A549 (cell line): ENCODE measurements at regions not wholly inside any gene's neighbourhood (a gene's known extent, or its start where the extent isn't known, plus 50 kb on each side); places are given as distances from the start of the nearest gene placed in this dataset.

Experiments
- ATAC-seq, 2 experiments: fragments of 200-7000 bp in 1 of 2; fragments of >200 bp in 1 of 2; cut with Nextera tagmentation in 1 of 2; cut with Tn5 transposase in 1 of 2; 3 replicates each; pipeline versions ENCODE4 v1.8.0 to v1.9.1; 2018 to 2020; ENCODE audit warnings: mild to moderate bottlenecking in 1 of 2, moderate library complexity in 1 of 2
- CTCF ChIA-PET: fragments of 300-600 bp; sonication (Branson Sonifier 250); formaldehyde crosslinking; extraction: SDS; loops from one replicate; lab custom pipeline; 2021; ENCODE audit warnings: antibody characterized with exemption, inconsistent platforms; lab: Yijun Ruan, JAX
- POLR2A ChIA-PET: fragments of 350-600 bp; formaldehyde crosslinking; extraction: SDS; loops from one replicate; lab custom pipeline; 2021; ENCODE audit warnings: antibody characterized with exemption, inconsistent platforms; lab: Yijun Ruan, JAX
- DNase-seq, 2 experiments: peaks; one replicate each; pipeline versions ENCODE4 v3.0.0 to v3.0.0-alpha.2; 2011 to 2016; ENCODE audit warnings: low read depth in 1 of 2, low spot score in 1 of 2
- FAIRE-seq: peaks from 2 replicates; lab custom pipeline; 2011; peaks lifted over from hg19 to GRCh38; lab: Jason Lieb, UNC
- H3K27ac ChIP-seq, 2 experiments: fragments of >200 bp; sonication (Bioruptor Twin); formaldehyde crosslinking; 3 replicates each; pipeline ENCODE4 v1.5.1; 2016 to 2017
- H3K4me1 ChIP-seq: fragments of >200 bp; sonication (Bioruptor Twin); formaldehyde crosslinking; 3 replicates; pipeline ENCODE4 v1.6.1; 2016
- H3K4me2 ChIP-seq: fragments of >200 bp; sonication (Bioruptor Twin); formaldehyde crosslinking; 3 replicates; pipeline ENCODE4 v1.6.1; 2016
- H3K4me3 ChIP-seq: fragments of >200 bp; sonication (Bioruptor Twin); formaldehyde crosslinking; 3 replicates; pipeline ENCODE4 v1.5.1; 2016
- H3K9me3 ChIP-seq: fragments of >200 bp; sonication (Bioruptor Twin); formaldehyde crosslinking; 3 replicates; pipeline ENCODE4 v1.6.1; 2016
- BCL3 ChIP-seq: fragments of >200 bp; sonication (Bioruptor Twin); formaldehyde crosslinking; IDR thresholded peaks from 3 replicates; pipeline ENCODE4 v1.6.1; 2016
- CEBPB ChIP-seq, 2 experiments: fragments of >200 bp in 1 of 2; sonication (Bioruptor Twin) in 1 of 2; formaldehyde crosslinking in 1 of 2; IDR thresholded peaks; 2 replicates each; pipeline ENCODE4 v1.6.1; 2012 to 2016
- EHF ChIP-seq: fragments of 250-450 bp; sonication (Bioruptor Pico); IDR thresholded peaks from 2 replicates; pipeline ENCODE4 v1.5.0; 2020; ENCODE audit warnings: mild to moderate bottlenecking
- FOXS1 ChIP-seq: fragments of 250-450 bp; sonication (Bioruptor Pico); IDR thresholded peaks from 2 replicates; pipeline ENCODE4 v1.5.0; 2020; ENCODE audit warnings: mild to moderate bottlenecking, moderate library complexity
- HDAC2 ChIP-seq: fragments of 200-600 bp; sonication (generic); IDR thresholded peaks from 2 replicates; pipeline ENCODE4 v1.6.1; 2016
- HEYL ChIP-seq: fragments of 250-450 bp; sonication (Bioruptor Pico); IDR thresholded peaks from 2 replicates; pipeline ENCODE4 v1.8.0; 2021; ENCODE audit warnings: mild to moderate bottlenecking, moderate library complexity
- HOXB13 ChIP-seq: fragments of 250-450 bp; sonication (Bioruptor Pico); IDR thresholded peaks from 2 replicates; pipeline ENCODE4 v1.5.0; 2020; ENCODE audit warnings: low read depth, mild to moderate bottlenecking, moderate library complexity
- HOXB5 ChIP-seq: fragments of 250-450 bp; sonication (Bioruptor Pico); IDR thresholded peaks from 2 replicates; pipeline ENCODE4 v1.5.0; 2020; ENCODE audit warnings: mild to moderate bottlenecking, moderate library complexity
- JUN ChIP-seq, 2 experiments: fragments of >200 bp; sonication (Bioruptor Twin); formaldehyde crosslinking; IDR thresholded peaks; 2 replicates in 1 of 2; 3 replicates in 1 of 2; pipeline ENCODE4 v1.6.1; 2016 to 2017
- MAZ ChIP-seq: fragments of 150-350 bp; IDR thresholded peaks from 2 replicates; pipeline ENCODE4 v1.6.1; 2014; ENCODE audit warnings: antibody characterized with exemption, low read depth, low read length, borderline replicate concordance
- NPAS2 ChIP-seq: fragments of 250-450 bp; sonication (Bioruptor Pico); IDR thresholded peaks from 2 replicates; pipeline ENCODE4 v1.8.0; 2022; ENCODE audit warnings: mild to moderate bottlenecking, moderate library complexity, borderline replicate concordance
- POLR2AphosphoS2 ChIP-seq: conservative IDR thresholded peaks from 2 replicates; pipeline ENCODE4 v1.6.1; 2012; ENCODE audit warnings: low read length, improper control_type of control experiment, inconsistent platforms
- RAD21 ChIP-seq, 2 experiments: fragments of >200 bp in 1 of 2; sonication (Bioruptor Twin) in 1 of 2; formaldehyde crosslinking in 1 of 2; IDR thresholded peaks in 1 of 2; conservative IDR thresholded peaks in 1 of 2; 2 replicates in 1 of 2; 3 replicates in 1 of 2; pipeline ENCODE4 v1.6.1; 2012 to 2018; ENCODE audit warnings: inconsistent platforms in 1 of 2
- REST ChIP-seq: fragments of 200-600 bp; sonication (generic); IDR thresholded peaks from 2 replicates; pipeline ENCODE4 v1.6.1; 2016; ENCODE audit warnings: antibody characterized with exemption, mild to moderate bottlenecking, moderate library complexity
- TFCP2L1 ChIP-seq: fragments of 250-450 bp; sonication (Bioruptor Pico); IDR thresholded peaks from 2 replicates; pipeline ENCODE4 v1.5.0; 2021; ENCODE audit warnings: mild to moderate bottlenecking
- WGBS: methylation state at CpG from one replicate; pipeline ENCODE4 v1.1.6; 2017; ENCODE audit errors: missing lambda C conversion rate; 5-methylcytosine and 5-hydroxymethylcytosine counted together
- small RNA-seq, 6 experiments: library from RNA; depleted of rRNA; stranded (forward); fragments of <200 nt; gene quantifications; one replicate each; pipeline ENCODE3, GENCODE V24; 2012
- TF ChIP-seq, protein P1 (sequence below): fragments of 450-650 bp; IDR thresholded peaks from 2 replicates; pipeline ENCODE4 v1.6.1; 2014; ENCODE audit warnings: antibody characterized with exemption
- TF ChIP-seq, protein P2 (sequence below): fragments of >200 bp; sonication (Bioruptor Twin); formaldehyde crosslinking; IDR thresholded peaks from 3 replicates; pipeline ENCODE4 v1.5.1; 2016
- TF ChIP-seq, protein P3 (sequence below): fragments of >200 bp; sonication (Bioruptor Twin); formaldehyde crosslinking; IDR thresholded peaks from 2 replicates; pipeline ENCODE4 v1.6.1; 2016

GRCh38 chr1:4848431-4848830, 194.0 kb downstream of the AJAP1 start:
- Histone ChIP-seq H3K4me1 (no peaks in the 10 kb centered on the region), H3K4me2 (no peak overlapping the region), H3K4me3 (no peak overlapping the region), H3K9me3 (no peaks in the 10 kb centered on the region), H3K27ac (no peak overlapping the region)
- WGBS: 0% methylated on average over 4 of the region's 4 CpGs
- no peak for ATAC-seq
- no peak for TF ChIP-seq JUN (IDR thresholded peaks at IDR 0.05)
- ChIA-PET POLR2A (no interaction called here), CTCF (interaction anchor here (0.6 kb wide), 1 partner anchor 56 kb away, joined by 3 read pairs; no protein-coding TSS in a partner anchor)
- no peak for DNase-seq
- FAIRE-seq: no peak

GRCh38 chr1:4847711-4848110, 193.3 kb downstream of the AJAP1 start:
- CTCF ChIA-PET: no interaction called here
- TF ChIP-seq REST (no peak), BCL3 (no peak), HOXB5 (no peak), HEYL (CRISPR knock-in tag) (no peak), MAZ (no peak), HOXB13 (no peak), TFCP2L1 (no peak), CEBPB (IDR thresholded peaks at IDR 0.05) (no peak), NPAS2 (CRISPR knock-in tag) (no peak), HDAC2 (no peak), EHF (CRISPR knock-in tag) (no peak), POLR2AphosphoS2 (no peak), FOXS1 (no peak), RAD21 (conservative IDR thresholded peaks at IDR 0.05 in 1 of 2, IDR thresholded peaks at IDR 0.05 in 1 of 2) (no peak)
- TF ChIP-seq, protein P1, sequence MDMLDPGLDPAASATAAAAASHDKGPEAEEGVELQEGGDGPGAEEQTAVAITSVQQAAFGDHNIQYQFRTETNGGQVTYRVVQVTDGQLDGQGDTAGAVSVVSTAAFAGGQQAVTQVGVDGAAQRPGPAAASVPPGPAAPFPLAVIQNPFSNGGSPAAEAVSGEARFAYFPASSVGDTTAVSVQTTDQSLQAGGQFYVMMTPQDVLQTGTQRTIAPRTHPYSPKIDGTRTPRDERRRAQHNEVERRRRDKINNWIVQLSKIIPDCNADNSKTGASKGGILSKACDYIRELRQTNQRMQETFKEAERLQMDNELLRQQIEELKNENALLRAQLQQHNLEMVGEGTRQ: no peak
- TF ChIP-seq, protein P2, sequence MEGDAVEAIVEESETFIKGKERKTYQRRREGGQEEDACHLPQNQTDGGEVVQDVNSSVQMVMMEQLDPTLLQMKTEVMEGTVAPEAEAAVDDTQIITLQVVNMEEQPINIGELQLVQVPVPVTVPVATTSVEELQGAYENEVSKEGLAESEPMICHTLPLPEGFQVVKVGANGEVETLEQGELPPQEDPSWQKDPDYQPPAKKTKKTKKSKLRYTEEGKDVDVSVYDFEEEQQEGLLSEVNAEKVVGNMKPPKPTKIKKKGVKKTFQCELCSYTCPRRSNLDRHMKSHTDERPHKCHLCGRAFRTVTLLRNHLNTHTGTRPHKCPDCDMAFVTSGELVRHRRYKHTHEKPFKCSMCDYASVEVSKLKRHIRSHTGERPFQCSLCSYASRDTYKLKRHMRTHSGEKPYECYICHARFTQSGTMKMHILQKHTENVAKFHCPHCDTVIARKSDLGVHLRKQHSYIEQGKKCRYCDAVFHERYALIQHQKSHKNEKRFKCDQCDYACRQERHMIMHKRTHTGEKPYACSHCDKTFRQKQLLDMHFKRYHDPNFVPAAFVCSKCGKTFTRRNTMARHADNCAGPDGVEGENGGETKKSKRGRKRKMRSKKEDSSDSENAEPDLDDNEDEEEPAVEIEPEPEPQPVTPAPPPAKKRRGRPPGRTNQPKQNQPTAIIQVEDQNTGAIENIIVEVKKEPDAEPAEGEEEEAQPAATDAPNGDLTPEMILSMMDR: no peak
- TF ChIP-seq, protein P3, sequence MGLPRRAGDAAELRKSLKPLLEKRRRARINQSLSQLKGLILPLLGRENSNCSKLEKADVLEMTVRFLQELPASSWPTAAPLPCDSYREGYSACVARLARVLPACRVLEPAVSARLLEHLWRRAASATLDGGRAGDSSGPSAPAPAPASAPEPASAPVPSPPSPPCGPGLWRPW: no peak
- 4% methylated on average over 5 of the region's 5 CpGs for WGBS

More at GRCh38 chr1:4847711-4848110, 193.3 kb downstream of the AJAP1 start:
- no peak for FAIRE-seq
- no peak for DNase-seq
- H3K4me1 ChIP-seq: no peaks in the 10 kb centered on the region
- no peak overlapping the region for H3K27ac ChIP-seq
- no peaks in the 10 kb centered on the region for H3K9me3 ChIP-seq
- H3K4me2 ChIP-seq: no peak overlapping the region
- no peak for ATAC-seq
- POLR2A ChIA-PET: no interaction called here
- no peak overlapping the region for H3K4me3 ChIP-seq

Small RNA genes lying in the stretch of these regions (small RNA-seq; reads per million reads assigned to genes)
- gene MIR4417: 0 reads per million in 6 experiments
